ENCODE measurements at regions not wholly inside any gene's neighbourhood (a gene's known extent, or its start where the extent isn't known, plus 50 kb on each side); places are given as distances from the start of the nearest gene placed in this dataset.

GRCh38 chr16:85360323-85361277 lies 248.3 kb upstream of the CIBAR2 start:
- DNase-seq (ENCODE audit: low read depth in 2 of 2): no peak

- no peak for DNase-seq (ENCODE audit: low read depth in 2 of 2)
Observed at GRCh38 chr16:85361441-85362118, 249.3 kb upstream of the CIBAR2 start.

GRCh38 chr16:85362443-85362842 lies 250.2 kb upstream of the CIBAR2 start:
- DNase-seq (ENCODE audit: low read depth in 2 of 2): no peak

GRCh38 chr16:85363427-85363826 lies 249.7 kb upstream of the GSE1 start:
- no peak for DNase-seq (ENCODE audit: low read depth in 2 of 2)

GRCh38 chr16:85363881-85364280 lies 249.2 kb upstream of the GSE1 start:
- peak; percentile 80 to 83 for DNase-seq (ENCODE audit: low read depth in 2 of 2)

- DNase-seq (ENCODE audit: low read depth in 2 of 2): no peak
Observed at GRCh38 chr16:85364323-85365040, 248.6 kb upstream of the GSE1 start.

GRCh38 chr16:85365120-85365519 lies 248.0 kb upstream of the GSE1 start:
- no peak for DNase-seq (ENCODE audit: low read depth in 2 of 2)

- no peak for DNase-seq (ENCODE audit: low read depth in 2 of 2)
Observed at GRCh38 chr16:85366031-85366763, 246.9 kb upstream of the GSE1 start.

GRCh38 chr16:85367485-85367884 lies 245.6 kb upstream of the GSE1 start:
- no peak for DNase-seq (ENCODE audit: low read depth in 2 of 2)

GRCh38 chr16:85369060-85369459 lies 244.1 kb upstream of the GSE1 start:
- DNase-seq (ENCODE audit: low read depth in 2 of 2): no peak

- DNase-seq (ENCODE audit: low read depth in 2 of 2): no peak
Observed at GRCh38 chr16:85369741-85370528, 243.2 kb upstream of the GSE1 start.

- DNase-seq (ENCODE audit: low read depth in 2 of 2): no peak
Observed at GRCh38 chr16:85370543-85370880, 242.6 kb upstream of the GSE1 start.

GRCh38 chr16:85370881-85371651 lies 242.1 kb upstream of the GSE1 start:
- DNase-seq (ENCODE audit: low read depth in 2 of 2): no peak

GRCh38 chr16:85371948-85372347 lies 241.2 kb upstream of the GSE1 start:
- no peak for DNase-seq (ENCODE audit: low read depth in 2 of 2)

GRCh38 chr16:85372627-85373372 lies 240.3 kb upstream of the GSE1 start:
- DNase-seq (ENCODE audit: low read depth in 2 of 2): no peak

GRCh38 chr16:85373741-85374570 lies 239.2 kb upstream of the GSE1 start:
- no peak for DNase-seq (ENCODE audit: low read depth in 2 of 2)

- DNase-seq (ENCODE audit: low read depth in 2 of 2): no peak
Observed at GRCh38 chr16:85374571-85374872, 238.6 kb upstream of the GSE1 start.

GRCh38 chr16:85375282-85375681 lies 237.8 kb upstream of the GSE1 start:
- DNase-seq (ENCODE audit: low read depth in 2 of 2): no peak

Measured in fibroblast of skin of left biceps (primary cell).